IPS-15b (cell line): ENCODE measurements at regions not wholly inside any gene's neighbourhood (a gene's known extent, or its start where the extent isn't known, plus 50 kb on each side); places are given as distances from the start of the nearest gene placed in this dataset.

ENCODE experiments used
- H3K27me3 ChIP-seq: one replicate; pipeline ENCODE4 v1.6.1; 2013; ENCODE audit warnings: low read length; ENCODE audit not compliant: control insufficient read depth, insufficient read depth
- H3K36me3 ChIP-seq: one replicate; pipeline ENCODE4 v1.6.1; 2013; ENCODE audit warnings: low read length; ENCODE audit not compliant: control insufficient read depth, insufficient read depth
- H3K4me1 ChIP-seq: one replicate; pipeline ENCODE4 v1.6.1; 2013; ENCODE audit warnings: mild to moderate bottlenecking, low read length; ENCODE audit not compliant: control insufficient read depth, insufficient read depth
- H3K4me3 ChIP-seq: one replicate; pipeline ENCODE4 v1.5.1; 2013; ENCODE audit warnings: low read depth, low read length
- H3K9ac ChIP-seq: one replicate; pipeline ENCODE4 v1.6.1; 2013; ENCODE audit warnings: low read depth, mild to moderate bottlenecking, low read length
- H3K9me3 ChIP-seq: one replicate; pipeline ENCODE4 v1.6.1; 2013; ENCODE audit warnings: mild to moderate bottlenecking, low read length; ENCODE audit not compliant: control insufficient read depth, insufficient read depth

DNA sequence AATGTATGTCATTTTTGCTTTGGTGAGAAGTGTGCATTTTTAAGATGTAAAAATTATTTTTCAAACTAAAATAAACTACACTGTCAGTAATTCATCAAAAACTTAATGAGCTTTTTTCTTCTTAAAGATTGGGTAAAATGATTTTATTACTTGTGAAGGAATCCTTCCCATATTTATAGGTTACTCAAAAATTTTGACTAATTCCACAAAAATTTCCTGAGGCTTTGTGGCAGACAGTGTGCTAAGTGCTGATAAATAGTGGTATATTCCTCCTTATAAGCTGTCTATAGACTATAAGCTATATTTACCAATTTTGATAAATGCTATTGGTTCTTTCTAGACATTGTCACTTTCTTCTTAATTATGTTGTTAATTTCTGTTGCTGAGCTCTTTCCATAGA is 284.5 kb upstream of the SEMA6D start:
- Histone ChIP-seq H3K4me1 (no peaks in the 10 kb centered on the region), H3K9me3 (no peaks in the 10 kb centered on the region), H3K9ac (no peak overlapping the region), H3K36me3 (no peaks in the 10 kb centered on the region), H3K27me3 (no peaks in the 10 kb centered on the region), H3K4me3 (no peak overlapping the region)

DNA sequence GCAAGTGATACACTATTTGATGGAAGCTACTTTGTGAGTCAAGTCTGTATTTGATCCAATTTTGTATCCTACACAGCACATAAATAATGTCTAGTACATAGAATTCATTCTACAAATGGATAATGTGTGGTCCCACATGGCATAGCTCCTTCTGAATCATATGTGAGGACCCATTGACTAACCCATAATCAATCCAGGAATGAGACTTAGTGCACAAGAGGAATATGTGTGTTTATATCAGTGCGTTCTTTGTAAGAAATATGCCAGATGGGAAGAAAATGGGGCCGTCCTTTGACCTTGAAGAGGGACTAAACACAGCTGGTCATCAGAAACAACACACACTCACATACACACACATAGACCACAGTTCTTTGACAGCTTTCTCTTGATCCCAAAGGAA is 282.7 kb upstream of the SEMA6D start:
- H3K4me1 ChIP-seq = no peaks in the 10 kb centered on the region
- H3K27me3 ChIP-seq = no peaks in the 10 kb centered on the region
- no peak overlapping the region for H3K9ac ChIP-seq

DNA sequence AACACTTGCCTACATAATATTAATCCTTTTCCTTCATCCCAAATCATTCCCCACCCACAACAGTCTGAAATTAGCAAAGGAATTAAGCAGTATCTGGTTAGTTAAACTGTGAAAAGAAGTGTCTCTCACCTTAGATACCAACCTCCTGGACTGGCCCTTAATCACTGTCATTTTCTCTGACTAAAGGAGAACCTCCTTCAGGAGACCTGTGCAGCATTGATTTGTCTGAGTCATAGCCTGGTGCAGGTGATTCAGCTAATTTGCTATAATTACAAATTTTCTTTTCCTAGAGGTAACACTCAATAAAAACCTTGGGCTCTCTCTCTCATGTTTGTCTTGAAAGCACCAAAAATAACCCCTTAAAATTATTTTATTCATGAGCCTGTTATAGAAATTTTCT is 279.8 kb upstream of the SEMA6D start:
- Histone ChIP-seq H3K9me3 (no peaks in the 10 kb centered on the region), H3K27me3 (no peaks in the 10 kb centered on the region), H3K4me1 (peaks cover 10% of the 10 kb centered on the region), H3K4me3 (no peak overlapping the region), H3K36me3 (no peaks in the 10 kb centered on the region), H3K9ac (no peak overlapping the region)

More for the DNA sequence above, 282.7 kb upstream of the SEMA6D start:
- no peak overlapping the region for H3K4me3 ChIP-seq
- H3K9me3 ChIP-seq = no peaks in the 10 kb centered on the region
- no peaks in the 10 kb centered on the region for H3K36me3 ChIP-seq

DNA sequence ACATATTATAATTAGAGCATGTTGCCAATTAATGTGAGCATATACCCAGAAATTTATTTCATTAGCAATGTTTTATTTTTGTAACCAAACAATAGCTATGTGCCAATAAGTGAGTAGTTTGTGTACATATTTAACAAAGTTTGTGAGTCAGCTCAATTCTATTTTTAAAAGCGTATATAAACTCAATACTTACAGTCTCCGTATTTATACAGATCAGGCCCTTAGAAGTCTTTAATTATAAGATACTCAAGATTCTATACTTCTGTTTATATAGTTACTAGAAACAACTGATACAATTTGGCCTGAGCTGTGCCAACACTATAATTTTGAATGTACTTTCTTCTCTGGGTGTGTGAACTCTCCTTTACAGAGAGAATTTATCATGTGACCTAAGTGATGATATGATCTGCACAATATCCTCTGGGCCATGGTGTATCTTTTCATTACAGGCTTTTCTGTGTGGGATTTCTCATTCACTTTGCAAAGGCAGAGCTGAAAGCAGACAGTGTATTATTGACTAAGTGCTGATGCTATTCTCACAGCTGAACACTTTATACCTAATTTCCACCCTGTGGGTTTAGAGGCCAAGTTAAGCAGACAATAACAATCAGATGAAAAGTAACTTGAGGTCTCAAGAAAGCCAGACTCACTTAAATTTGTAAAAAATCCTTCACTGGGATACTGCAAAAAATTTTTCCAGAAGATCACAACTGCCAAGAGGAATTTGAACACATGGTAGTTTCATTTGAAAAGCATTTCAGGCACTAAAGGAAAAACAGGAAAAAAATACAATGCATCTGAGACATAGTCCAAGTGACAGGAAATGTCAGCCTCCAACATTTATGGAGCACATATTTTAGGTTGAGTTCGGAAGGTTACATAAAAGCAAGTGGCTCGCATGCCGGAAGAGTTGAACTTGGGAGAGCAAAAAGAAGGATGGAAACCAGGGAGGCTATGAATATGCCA is 277.9 kb upstream of the SEMA6D start:
- H3K9ac ChIP-seq = no peak overlapping the region
- H3K4me3 ChIP-seq = no peak overlapping the region
- H3K4me1 ChIP-seq = peaks cover 10% of the 10 kb centered on the region
- no peaks in the 10 kb centered on the region for H3K36me3 ChIP-seq
- H3K27me3 ChIP-seq = no peaks in the 10 kb centered on the region
- H3K9me3 ChIP-seq = no peaks in the 10 kb centered on the region

DNA sequence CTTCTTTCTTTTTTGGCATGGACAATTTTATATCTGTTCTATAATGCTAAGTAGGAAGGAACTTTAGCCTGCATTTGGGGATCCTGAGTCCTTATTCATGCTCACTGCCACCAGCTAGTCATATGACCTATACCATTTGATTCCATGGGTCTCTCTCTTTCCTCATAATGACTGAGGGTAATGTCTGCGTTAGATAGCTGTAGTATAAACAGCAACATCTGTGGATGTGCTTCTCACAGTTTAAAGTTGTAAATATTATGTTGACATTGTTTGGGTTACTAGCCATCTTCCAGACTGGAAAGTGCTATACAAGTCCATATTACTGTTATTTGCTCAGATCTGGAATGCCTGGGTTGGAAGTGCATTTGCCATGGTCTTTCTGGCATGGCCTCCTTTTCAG is 274.9 kb upstream of the SEMA6D start:
- Histone ChIP-seq H3K27me3 (no peaks in the 10 kb centered on the region), H3K9me3 (no peaks in the 10 kb centered on the region), H3K9ac (no peak overlapping the region), H3K4me3 (no peak overlapping the region), H3K4me1 (peaks cover 10% of the 10 kb centered on the region), H3K36me3 (no peaks in the 10 kb centered on the region)

DNA sequence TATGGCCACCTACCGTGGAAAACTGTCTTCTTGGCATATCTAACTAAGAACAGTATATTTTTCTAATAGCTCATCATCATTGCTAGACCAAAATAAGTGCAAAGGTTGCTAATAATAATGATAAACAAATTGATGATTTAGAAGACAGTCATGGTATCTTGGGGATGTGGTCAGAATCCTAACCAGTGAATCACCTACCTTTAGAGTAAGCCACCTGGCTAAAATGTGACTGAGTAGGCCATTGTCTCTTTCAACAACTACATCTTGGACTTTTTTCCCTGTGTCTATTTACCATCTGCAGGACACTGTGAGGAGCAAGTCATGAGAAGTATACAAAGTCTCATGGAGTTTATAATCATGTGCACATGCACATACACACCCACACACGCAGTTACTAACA is 273.5 kb upstream of the SEMA6D start:
- Histone ChIP-seq H3K36me3 (no peaks in the 10 kb centered on the region), H3K4me1 (peaks cover 10% of the 10 kb centered on the region), H3K9me3 (no peaks in the 10 kb centered on the region), H3K27me3 (no peaks in the 10 kb centered on the region), H3K9ac (no peak overlapping the region), H3K4me3 (no peak overlapping the region)

DNA sequence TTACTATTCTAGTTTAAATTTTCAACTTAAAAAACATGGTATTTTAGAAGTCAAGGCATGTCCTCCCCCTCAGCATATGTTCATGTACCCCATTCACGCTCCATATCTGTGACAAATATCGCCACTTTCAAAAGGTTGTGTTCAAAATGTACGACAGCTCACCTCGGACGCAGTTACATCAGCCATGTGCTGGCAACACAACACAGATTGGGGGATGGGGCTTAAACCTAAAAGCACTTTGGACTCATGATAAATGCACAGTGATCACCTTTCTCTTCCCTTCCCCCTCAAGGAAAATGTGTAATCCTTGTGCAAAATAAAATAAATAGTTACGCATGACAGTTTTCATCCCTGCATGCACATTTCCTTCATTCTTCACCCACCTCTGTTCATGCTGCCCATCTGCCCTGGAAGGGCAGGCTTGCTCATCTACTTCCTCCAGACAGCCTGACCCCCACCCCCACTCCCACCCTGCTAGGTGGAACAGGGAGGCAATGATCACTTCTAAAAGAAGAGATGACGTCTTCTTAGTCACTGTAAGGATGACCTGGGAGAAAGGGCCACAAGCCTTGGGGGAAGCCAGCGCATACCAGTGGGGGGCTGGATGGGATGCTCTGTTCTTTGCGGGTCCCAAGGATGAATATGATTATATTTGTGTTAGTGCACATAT is 271.4 kb upstream of the SEMA6D start:
- Histone ChIP-seq H3K4me1 (peaks cover 4% of the 10 kb centered on the region), H3K27me3 (no peaks in the 10 kb centered on the region), H3K9ac (no peak overlapping the region), H3K9me3 (no peaks in the 10 kb centered on the region), H3K4me3 (no peak overlapping the region), H3K36me3 (no peaks in the 10 kb centered on the region)

DNA sequence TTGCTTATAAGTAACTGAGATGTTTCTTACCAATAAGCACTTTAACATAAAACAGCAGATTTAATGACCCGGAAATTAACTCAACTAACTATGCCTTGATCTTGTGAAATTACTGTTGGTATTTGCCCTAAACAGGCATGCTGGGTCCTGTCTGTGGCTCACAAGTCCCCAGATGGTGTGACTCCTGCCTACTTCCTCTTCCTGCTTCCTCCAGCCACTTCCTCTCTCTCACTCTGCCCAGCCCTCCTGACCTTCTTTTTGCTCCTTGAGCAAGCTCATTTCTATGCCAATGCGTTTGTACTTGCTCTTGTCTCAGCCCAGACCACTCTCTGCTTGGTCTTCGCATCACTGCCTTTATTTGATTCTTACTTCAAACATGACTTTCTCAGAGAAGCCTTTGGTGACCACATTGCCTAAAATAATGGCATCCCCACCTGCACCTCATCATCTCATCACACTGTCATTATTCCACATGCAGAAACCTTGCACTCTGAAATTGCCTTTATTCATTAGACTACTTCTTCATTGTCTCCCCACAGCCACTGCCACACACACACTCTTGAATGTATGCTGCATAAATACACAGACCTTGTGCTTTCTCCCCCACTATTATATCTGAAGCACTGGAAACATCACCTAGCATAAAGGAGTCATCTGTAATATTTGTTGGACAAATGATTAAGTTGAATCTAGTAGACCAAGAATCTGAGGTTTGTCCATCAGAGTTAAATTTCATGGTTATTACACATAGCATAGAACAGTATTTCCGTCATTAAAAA is 256.3 kb upstream of the SEMA6D start:
- Histone ChIP-seq H3K27me3 (no peaks in the 10 kb centered on the region), H3K9me3 (no peaks in the 10 kb centered on the region), H3K4me3 (no peak overlapping the region), H3K4me1 (no peaks in the 10 kb centered on the region), H3K9ac (no peak overlapping the region), H3K36me3 (no peaks in the 10 kb centered on the region)

DNA sequence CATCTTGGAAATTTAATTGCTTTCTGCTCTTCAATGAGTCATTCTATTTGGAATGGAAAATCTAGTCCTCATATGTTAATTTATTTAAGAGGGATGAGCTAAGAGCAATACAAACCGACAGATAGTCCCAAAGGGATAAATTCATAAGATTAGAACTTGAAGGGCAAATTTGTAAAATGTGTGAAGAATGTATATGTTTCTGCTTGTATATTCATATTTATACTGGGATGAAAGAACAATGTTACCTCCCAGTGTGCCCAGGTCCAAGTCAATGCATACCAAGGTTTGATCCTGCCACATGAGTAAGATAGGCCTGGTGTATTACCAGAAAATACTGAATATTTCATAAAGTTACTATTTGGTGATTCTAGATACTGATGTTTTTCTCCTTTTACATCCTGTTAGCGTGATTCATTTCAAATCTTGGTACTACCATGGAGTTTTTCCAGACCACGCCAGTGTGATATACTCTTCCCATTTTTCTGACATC is 255.6 kb upstream of the SEMA6D start:
- H3K27me3 ChIP-seq = no peaks in the 10 kb centered on the region
- H3K4me3 ChIP-seq = no peak overlapping the region
- no peak overlapping the region for H3K9ac ChIP-seq
- no peaks in the 10 kb centered on the region for H3K4me1 ChIP-seq
- no peaks in the 10 kb centered on the region for H3K36me3 ChIP-seq
- H3K9me3 ChIP-seq = no peaks in the 10 kb centered on the region

DNA sequence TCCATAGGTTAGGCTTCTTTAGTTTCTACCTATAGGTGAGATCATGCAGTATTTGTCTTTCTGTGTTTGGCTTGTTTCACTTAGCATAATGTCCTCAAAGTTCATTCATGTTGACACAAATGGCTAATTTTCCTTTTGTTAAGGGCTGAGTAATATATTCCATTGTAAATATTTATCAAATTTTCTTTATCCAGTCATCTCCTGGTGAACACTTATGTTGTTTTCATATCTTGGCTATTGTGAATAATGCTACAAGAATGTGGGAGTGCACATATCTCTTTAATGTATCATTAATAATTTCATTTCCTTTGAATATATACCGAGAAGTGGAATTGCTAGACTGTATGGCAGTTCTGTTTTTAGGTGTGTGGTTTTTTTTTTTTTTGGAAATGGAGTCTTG is 250.9 kb upstream of the SEMA6D start:
- Histone ChIP-seq H3K9ac (no peak overlapping the region), H3K9me3 (no peaks in the 10 kb centered on the region), H3K27me3 (no peaks in the 10 kb centered on the region), H3K4me1 (no peaks in the 10 kb centered on the region), H3K4me3 (no peak overlapping the region), H3K36me3 (no peaks in the 10 kb centered on the region)

DNA sequence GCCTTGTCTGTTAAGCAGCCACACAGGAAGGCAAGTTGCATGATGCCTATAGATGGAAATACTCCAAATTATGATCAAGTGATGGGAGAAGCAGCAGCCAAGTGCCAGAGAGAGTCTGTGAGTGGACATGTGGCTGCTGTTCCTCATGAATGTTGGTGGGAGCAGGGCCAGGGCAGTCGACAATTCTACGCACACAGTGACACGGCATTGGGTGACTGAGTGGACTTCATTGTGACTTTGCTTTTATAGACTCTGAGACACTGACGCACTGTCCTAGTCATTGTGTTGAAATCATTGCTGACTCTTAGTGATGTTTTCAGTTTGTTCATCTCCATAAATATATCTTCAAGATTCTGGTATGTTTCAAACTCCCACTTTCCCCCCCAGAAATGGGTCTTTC is 246.3 kb upstream of the SEMA6D start:
- no peaks in the 10 kb centered on the region for H3K36me3 ChIP-seq
- H3K27me3 ChIP-seq = no peaks in the 10 kb centered on the region
- H3K4me1 ChIP-seq = no peaks in the 10 kb centered on the region
- no peak overlapping the region for H3K9ac ChIP-seq
- H3K9me3 ChIP-seq = no peaks in the 10 kb centered on the region
- H3K4me3 ChIP-seq = no peak overlapping the region
